Heart right ventricle (tissue), 16 donors: ENCODE measurements at regions not wholly inside any gene's neighbourhood (a gene's known extent, or its start where the extent isn't known, plus 50 kb on each side); places are given as distances from the start of the nearest gene placed in this dataset.

Experiments used
- ATAC-seq, 8 donors: fragments of 200-7000 bp; cut with Tn5 transposase; one replicate each; pipeline ENCODE4 v1.9.1; 2020; ENCODE audit warnings: mild to moderate bottlenecking in 8 of 8, moderate library complexity in 8 of 8, moderate number of reproducible peaks in 1 of 8
- DNase-seq, 2 donors: peaks; one replicate each; pipeline ENCODE4 v3.0.0-alpha.2; 2020
- H3K27ac ChIP-seq, 10 donors: fragments of 200-600 bp; sonication (generic) in 2 of 10; one replicate each; pipeline versions ENCODE4 v1.5.0 to v1.8.0; 2020 to 2022; ENCODE audit warnings: mild to moderate bottlenecking in 3 of 10
- H3K27me3 ChIP-seq, 7 donors: fragments of 200-600 bp; one replicate each; pipeline ENCODE4 v1.8.0; 2021 to 2022; ENCODE audit warnings: mild to moderate bottlenecking in 2 of 7
- H3K36me3 ChIP-seq, 9 donors: fragments of 200-600 bp; sonication (generic) in 1 of 9; one replicate each; pipeline versions ENCODE4 v1.5.0 to v1.8.0; 2020 to 2022; ENCODE audit warnings: mild to moderate bottlenecking in 2 of 9
- H3K4me1 ChIP-seq, 9 donors: fragments of 200-600 bp; sonication (generic) in 1 of 9; one replicate each; pipeline versions ENCODE4 v1.5.0 to v1.8.0; 2020 to 2022; ENCODE audit warnings: mild to moderate bottlenecking in 4 of 9
- H3K4me3 ChIP-seq, 10 donors: fragments of 200-600 bp; sonication (generic) in 2 of 10; one replicate each; pipeline versions ENCODE4 v1.5.0 to v1.8.0; 2020 to 2022; ENCODE audit warnings: mild to moderate bottlenecking in 7 of 10, moderate library complexity in 2 of 10
- H3K9me3 ChIP-seq, 11 donors: fragments of 200-600 bp in 10 of 11; sonication (generic) in 2 of 11; one replicate each; pipeline versions ENCODE4 v1.5.0 to v1.8.0; 2013 to 2022; ENCODE audit warnings: mild to moderate bottlenecking in 2 of 11, control low read depth in 1 of 11, moderate library complexity in 1 of 11
- CTCF ChIP-seq, 9 donors: fragments of 200-600 bp; sonication (generic) in 2 of 9; IDR thresholded peaks; one replicate each; pipeline versions ENCODE4 v1.5.0 to v1.8.0; 2021 to 2022; ENCODE audit warnings: antibody characterized with exemption in 9 of 9, mild to moderate bottlenecking in 5 of 9, moderate library complexity in 1 of 9
- WGBS, 2 donors: extraction: QIAGEN DNeasy Blood & Tissue Kit; methylation state at CpG; one replicate each; pipeline ENCODE4 v1.1.7; 2013; ENCODE audit warnings: inconsistent platforms in 1 of 2; 5-methylcytosine and 5-hydroxymethylcytosine counted together
- intact Hi-C, 10 donors: fragments of 100-400 bp; cut with DNase I; formaldehyde crosslinking; loops; one replicate each; pipeline versions ENCODE4 v1.11.1 to v1.14.2; 2022
- donor health status: Arrhythmogenic right ventricular cardiomyopathy.
- donor health status: ischemic (EF 13 %, LVEDD 7.1; RV severe dilation, severe dysfunction).
- donor health status: healthy with polysubstance abuse.
- donor health status: DM: no; HTN: yes; CAD: no.
- donor health status: DM: no; HTN: no; CAD: no.
- donor health status: ischemic (EF 25% LVEDD 6.9; RV normal size, moderate dysfunction).
- donor health status: ischemic (EF 25% LVEDD 5.7; RV mildly dilated, moderate dysfunction).
- donor health status: healthy.
- donor health status: DM: yes; HTN: yes; CAD: no.
- donor health status: Ischemic cardiomyopathy.
- donor health status: ischemic (EF 35%, LVEDD 5.7; RV mildly dilated, moderate dysfunction).
- donor health status: nonischemic (EF 11% LVEDD 7.7; RV severe dilation, severe dysfunction).
- donor health status: DM: yes; HTN: yes; CAD: no.
- donor health status: PGD.
- donor health status: ischemic (EF 29% LVEDD 5.4; RV normal size, mild dysfunction).
- donor health status: nonischemic (EF 23%, LVEDD 6.1; RV moderate dilation, normal function).

DNA sequence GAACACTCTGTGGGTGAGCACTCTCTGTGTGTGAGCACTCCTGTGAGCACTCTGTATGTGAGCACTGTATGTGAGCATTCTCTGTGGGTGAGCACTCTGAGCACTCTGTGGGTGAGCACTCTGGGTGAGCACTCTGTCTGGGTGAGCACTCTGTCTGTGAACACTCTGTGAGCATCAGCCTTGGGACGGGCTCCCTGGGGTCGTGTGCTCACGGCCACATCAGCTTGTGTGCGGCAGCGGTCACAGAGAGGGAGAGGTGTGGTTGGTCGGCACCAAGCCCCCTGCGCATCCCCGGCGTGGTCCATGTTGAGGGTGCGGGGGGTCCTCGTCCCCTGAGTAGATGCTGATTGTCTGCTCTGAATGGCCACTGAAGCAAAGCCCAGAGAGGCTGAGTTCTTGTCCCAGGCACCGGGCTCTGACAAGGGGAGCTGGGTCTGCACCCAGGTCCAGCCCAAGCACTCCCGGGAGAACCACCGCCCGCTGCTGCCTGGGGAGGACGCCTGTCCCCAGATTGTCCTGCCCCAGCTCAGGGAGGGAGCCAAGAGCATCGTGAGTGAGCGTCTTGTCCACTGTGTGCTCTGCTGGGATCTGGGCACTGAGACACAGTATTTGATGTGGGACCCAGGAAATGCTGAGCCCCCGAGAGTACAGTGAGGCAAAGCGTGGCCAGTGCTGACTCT is 143.7 kb downstream of the DNAJB6 start:
- TF ChIP-seq CTCF (IDR thresholded peaks at IDR 0.05): no peak
- ATAC-seq (no peak), DNase-seq (no peak)
- H3K27me3 ChIP-seq: peaks cover 0 to 31% (median 13%) of the 10 kb centered on the region in 7 donors
- no peak overlapping the region for H3K4me3 ChIP-seq
- H3K9me3 ChIP-seq: no peaks in the 10 kb centered on the region
- WGBS, 2 donors: 81 to 84% methylated on average over 19 to 20 of the region's 20 CpGs
- no peaks in the 10 kb centered on the region for H3K4me1 ChIP-seq
- no peak overlapping the region for H3K27ac ChIP-seq
- intact Hi-C loops: no loop called here
- no peaks in the 10 kb centered on the region for H3K36me3 ChIP-seq

- intact Hi-C loops: no loop called here
- TF ChIP-seq CTCF (IDR thresholded peaks at IDR 0.05): no peak
- Histone ChIP-seq H3K4me3 (no peak overlapping the region), H3K36me3 (no peaks in the 10 kb centered on the region), H3K27ac (no peak overlapping the region), H3K9me3 (no peaks in the 10 kb centered on the region), H3K27me3 (peaks cover 0 to 37% (median 13%) of the 10 kb centered on the region in 7 donors), H3K4me1 (no peaks in the 10 kb centered on the region)
- ATAC-seq: no peak
- WGBS, 2 donors: 96 to 98% methylated on average over 6 of the region's 6 CpGs
- DNase-seq: no peak
Observed at GRCh38 chr7:157481389-157481788, 144.6 kb downstream of the DNAJB6 start.

GRCh38 chr7:157482025-157482424 is 145.2 kb downstream of the DNAJB6 start:
- no peak overlapping the region for H3K4me3 ChIP-seq
- intact Hi-C loops: no loop called here
- H3K36me3 ChIP-seq: no peaks in the 10 kb centered on the region
- peaks cover 0 to 39% (median 13%) of the 10 kb centered on the region in 7 donors for H3K27me3 ChIP-seq
- TF ChIP-seq CTCF (IDR thresholded peaks at IDR 0.05): no peak
- no peak for ATAC-seq
- H3K4me1 ChIP-seq: no peaks in the 10 kb centered on the region
- H3K9me3 ChIP-seq: no peaks in the 10 kb centered on the region
- H3K27ac ChIP-seq: no peak overlapping the region
- 94 to 96% methylated on average over 8 of the region's 8 CpGs for WGBS, 2 donors
- no peak for DNase-seq

- Histone ChIP-seq H3K27ac (no peak overlapping the region), H3K27me3 (peaks cover 0 to 37% (median 13%) of the 10 kb centered on the region in 7 donors), H3K36me3 (no peaks in the 10 kb centered on the region), H3K4me1 (no peaks in the 10 kb centered on the region), H3K9me3 (no peaks in the 10 kb centered on the region), H3K4me3 (no peak overlapping the region)
- DNase-seq: no peak
- WGBS, 2 donors: 50 to 64% methylated on average over 6 to 7 of the region's 7 CpGs
- TF ChIP-seq CTCF (IDR thresholded peaks at IDR 0.05): no peak
- no peak for ATAC-seq
- intact Hi-C loops: no loop called here
Observed at GRCh38 chr7:157482517-157483087, 145.8 kb downstream of the DNAJB6 start.
